GM21576 (cell line): ENCODE measurements at regions not wholly inside any gene's neighbourhood (a gene's known extent, or its start where the extent isn't known, plus 50 kb on each side); places are given as distances from the start of the nearest gene placed in this dataset.

Experiments
- ATAC-seq: cut with Tn5 transposase; IDR thresholded peaks from one replicate; pipeline ENCODE4 v1.9.1; 2021; ENCODE audit warnings: mild to moderate bottlenecking, moderate library complexity; ENCODE audit not compliant: unreplicated experiment

DNA sequence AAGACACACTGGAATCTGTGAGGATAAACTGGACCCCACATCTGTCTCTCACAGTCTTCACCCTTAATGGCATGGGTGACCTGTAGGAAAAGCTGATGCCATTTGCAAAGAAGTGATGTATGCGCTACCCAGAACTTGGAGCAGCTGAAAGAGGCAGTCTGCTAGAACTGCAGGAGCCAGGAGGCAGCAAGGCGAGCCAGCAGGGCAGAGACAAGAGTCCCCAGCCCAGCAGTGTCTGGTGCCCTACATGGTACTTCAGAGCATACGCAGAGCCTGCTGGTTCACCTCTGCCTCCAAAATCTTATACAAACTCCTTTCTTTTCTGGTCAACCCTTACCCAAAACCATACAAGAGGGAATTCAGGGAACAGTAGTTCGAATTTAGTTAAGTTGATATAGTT, 683.1 kb upstream of the RAB6C start:
- no peak for ATAC-seq

DNA sequence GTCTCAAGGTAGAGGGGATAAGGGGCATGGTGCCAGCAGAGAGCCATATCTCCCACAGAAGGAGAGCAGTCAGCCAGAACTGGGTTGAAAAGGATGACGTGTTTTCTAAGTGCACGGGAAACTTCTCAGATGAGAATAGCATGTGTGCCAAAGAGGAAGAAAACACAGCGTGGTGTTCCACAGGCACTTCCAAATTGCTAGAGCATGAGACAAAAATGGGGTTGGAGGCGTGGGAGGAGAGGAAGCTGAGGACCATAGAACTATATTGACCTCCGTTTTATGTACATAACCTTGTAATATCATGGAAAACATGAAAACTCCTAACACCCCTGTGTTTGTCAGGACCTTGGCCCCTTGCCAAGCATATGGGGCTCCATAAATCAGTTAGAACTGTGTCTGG, 682.7 kb upstream of the RAB6C start:
- ATAC-seq, result no peak

DNA sequence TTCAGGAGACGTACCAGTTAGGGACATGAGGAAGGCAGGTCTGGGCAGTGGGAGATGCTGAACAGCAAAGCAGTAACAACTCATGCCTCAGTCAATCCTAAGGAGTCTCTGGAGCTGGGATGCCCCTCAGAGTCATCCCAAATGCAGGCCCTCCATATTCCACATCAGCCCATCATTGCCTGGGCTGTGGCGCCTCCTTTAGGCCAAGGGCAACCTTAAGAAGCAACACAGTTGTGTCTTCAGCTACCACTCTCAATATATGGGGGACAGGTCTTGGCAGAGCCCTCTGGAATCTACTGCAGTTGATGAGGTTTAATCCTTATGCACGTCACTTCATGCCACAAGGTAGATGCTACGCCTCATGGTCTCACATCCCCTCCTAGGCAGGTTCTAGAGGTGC, 682.0 kb upstream of the RAB6C start:
- no peak for ATAC-seq

DNA sequence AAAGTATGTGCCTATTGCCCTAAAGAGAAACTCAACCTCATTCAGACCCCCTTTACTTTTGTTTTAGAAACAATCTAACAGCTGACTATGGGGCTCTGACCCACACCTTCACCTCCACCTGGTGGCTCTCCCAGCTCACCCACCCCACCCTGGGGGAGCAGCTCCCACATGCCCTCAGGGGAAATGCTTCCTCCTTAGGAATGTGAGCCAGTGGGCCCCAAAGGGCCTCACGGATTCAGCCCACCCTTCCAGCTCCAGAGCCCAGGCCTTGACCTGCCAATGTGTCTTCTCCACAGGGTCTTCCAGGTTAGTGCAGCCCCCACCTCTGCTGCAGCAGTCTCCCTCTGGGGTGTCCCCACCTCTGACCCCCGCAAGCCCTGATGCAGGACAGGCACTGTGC, 680.1 kb upstream of the RAB6C start:
- no peak for ATAC-seq

DNA sequence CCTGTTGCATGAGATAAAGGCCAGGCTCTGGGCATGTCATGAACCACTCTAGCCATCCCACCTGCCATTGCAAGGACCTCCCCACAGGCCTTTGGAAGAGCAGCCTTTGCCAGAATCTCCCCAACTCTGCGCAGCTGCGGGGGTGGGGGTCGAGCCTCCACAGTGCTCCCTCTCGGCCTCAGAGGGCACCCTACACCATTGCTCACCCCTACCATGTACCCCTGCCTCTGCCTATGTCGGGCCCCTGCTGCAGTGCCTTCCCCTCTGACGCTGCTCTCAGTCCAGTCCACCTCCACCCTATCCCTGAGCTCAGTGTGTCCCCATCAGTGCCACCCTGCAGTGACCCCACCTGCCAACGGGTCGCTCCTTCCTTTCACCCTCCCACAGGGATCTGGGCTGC, 679.7 kb upstream of the RAB6C start:
- no peak for ATAC-seq

DNA sequence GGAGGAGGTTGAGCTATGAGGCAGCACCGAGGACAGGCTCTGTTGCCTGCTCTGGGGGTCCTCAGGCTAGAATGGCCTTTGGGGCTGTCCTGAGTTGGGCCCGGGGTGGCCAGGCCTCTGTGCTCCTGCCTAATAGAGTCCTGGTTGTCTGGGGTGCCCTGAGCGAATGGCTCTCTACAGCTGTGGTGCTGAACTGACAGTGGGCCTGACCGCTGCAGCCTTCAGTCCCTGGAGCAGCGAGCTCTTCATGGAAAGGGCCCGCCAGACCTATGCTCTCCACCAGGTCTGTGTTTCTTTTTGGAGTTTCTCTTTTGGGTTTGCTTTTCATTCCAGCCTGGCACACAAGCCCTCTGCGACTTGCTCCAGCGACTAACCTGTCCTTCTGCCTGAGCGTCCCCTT, 679.0 kb upstream of the RAB6C start:
- ATAC-seq, result no peak

DNA sequence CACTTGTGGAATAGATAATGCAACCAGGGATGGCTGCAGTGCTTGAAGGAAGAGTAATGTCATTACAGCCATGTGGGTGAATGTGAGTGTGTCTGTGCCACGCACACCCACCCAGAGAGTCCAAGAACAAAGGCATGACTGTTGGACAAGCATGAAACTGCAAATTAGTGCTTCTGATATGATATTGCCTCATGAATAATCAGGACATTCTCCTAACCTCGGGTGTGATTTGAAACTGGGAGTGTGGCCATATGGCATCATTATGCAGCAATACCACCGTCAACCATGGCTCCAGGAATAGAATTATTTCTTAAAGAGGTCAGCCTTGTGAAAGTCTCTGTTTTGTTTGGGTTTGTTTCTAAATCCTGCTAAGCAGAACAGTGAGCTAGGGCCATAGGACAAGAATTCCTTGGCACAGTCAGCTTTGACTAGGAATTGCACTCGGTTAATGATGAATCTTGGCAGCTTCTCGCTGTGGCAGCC, 678.0 kb upstream of the RAB6C start:
- no peak for ATAC-seq

DNA sequence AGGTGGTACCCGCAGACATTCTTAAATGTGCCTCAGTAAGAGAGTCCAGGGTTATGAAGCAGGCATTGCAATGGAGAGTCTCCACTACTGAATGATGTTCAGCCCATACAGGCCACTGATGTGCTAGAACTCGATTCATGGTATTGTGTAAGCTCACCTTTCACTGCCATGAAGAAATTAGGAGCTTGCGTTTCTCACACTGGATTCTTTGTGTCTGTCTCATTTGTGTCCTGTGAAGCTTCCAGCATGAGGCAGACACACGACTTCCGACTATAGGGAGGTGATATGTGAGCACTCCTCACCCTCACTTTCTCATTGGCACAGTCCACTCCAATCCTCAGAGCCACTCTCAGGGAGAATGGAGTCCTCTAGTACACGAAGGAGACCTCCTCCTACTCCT, 677.4 kb upstream of the RAB6C start:
- no peak for ATAC-seq

DNA sequence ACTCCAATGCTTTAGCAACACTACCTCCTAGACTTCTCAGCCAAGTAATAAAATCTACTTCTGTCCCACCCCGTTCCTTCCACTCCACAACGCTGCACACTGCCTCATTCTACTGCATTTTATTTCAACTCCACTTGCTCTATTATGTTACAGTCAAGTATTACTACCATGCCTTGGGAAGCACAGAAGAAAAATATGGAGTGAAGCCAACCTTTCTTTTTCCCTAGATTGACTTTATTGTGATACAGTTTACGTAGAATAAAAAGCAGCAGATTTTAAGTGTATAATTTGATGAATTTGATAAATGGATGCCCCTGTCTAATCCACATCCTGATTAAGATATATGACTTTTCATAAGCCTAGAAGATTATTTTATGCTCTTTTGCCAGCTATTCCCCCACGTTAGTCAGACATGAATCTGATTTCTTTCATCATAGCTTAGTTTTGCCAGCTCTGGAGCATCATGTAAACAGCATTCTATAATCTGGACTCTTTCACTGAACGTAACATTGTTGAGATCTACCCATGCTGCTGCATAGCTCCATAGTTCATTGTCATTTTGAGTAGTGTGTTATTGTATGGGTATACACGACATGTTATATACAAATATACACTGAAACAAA, 676.8 kb upstream of the RAB6C start:
- ATAC-seq, result no peak

DNA sequence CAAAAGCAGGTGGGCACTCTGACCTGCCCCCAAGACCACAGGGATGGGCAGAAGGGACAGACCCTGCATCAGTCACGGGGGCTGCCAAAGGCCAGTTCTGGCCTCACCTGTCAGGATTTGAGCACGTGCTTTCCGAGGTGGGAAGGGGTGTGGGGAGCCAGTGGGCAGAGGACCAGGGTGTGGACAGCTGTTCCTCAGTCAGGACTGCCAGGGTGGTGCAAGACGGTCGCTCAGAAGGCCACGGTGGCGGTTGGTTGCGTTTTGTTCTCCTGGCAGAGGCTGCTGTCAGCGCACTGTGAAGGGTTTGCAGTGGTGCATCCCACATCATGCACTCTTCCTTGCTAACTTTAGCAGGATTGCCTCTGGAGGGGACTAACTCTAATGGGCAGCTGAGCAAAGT, 665.3 kb upstream of the RAB6C start:
- ATAC-seq, result no peak

DNA sequence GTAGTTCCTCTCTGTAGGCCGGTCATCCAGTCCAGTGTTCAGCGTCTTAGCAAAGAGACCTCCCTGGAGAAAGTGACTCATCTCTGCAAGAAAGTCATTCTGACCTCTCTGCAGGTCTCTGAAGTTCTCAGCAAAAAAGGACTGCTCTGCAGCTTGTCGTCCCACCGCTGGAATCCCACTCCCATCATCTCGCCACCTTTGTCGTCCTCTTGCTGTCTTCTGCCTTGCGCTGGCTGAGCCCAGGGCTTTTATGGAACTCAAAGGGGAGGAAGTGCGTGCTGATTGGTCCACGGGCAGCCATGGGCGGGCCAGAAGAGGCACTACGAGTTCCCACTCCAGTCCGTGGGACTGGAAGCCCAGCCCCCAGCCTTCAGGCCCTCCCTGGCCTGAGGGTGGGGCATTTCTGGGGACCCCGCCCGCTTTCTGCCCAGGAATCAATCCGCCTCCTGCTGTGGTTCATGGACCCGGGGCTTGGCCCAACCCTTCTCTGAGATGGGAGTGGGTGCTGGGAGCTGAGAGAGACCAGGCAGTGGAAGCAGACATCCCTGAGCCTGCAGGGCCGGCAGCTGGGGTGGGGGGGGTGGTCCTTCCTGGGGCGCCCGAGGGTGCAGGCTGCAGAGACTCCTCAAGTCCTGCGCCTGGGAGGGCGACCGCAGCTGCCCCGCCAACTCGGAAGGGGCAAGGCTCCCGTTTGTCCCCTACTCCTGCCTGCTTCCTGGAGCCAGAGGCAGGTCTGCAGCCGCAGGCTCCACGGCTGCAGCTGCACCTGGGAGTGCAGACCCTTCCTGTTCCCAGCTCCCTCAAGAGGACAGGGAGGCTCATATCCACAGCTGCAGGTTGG, 660.7 kb upstream of the RAB6C start:
- no peak for ATAC-seq

DNA sequence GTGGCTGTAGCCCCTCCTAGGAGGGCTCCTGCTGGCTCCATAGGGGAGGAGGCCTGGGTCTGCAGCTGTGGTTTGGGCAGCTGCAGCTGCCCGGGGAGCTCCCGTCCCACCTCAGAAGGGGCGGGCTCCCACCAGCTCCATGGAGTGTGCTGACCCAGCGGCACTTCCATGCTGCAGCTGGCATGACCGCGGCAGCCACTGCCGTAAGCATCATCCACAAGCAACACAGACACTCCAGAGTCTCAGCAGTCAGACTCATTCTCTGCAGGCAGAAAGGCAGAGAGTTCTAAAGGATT, 660.1 kb upstream of the RAB6C start:
- ATAC-seq, result no peak

DNA sequence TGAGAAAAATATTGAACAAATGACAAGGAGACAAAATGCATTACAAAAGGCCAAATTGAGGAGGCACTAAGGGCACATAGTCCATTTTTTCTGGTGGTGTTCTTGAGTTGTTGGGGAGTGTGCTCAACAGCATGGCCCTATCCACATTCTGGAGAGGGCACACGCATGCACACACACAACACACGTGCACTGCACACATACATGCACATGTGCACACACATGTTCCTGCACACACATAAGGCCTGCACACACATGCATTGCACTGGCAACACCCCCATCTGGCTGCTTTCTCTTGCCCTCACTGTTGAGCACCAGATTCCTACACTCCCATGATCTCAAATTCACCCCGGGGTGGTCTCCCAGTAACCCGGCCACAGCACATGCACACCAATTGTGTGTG, 659.2 kb upstream of the RAB6C start:
- ATAC-seq, result no peak

DNA sequence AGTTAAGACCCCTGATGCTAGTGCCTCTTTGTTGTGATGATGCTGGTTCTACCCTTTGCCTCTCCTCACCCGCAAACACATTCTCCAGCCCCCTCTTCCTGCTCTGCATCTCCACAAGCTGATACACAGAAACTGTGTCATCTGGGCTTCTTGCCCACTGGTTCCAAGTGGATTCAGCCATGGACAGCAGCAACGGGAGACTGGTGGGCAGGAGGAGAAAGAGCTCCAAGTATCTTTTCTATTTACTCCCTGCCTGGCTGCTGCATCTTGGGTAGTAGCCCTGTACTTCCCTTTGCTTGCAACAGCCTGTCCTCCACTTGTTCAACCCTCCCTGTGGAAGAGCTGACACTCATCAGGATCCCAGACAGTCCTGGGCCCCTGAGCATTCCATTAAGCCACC, 655.1 kb upstream of the RAB6C start:
- no peak for ATAC-seq

DNA sequence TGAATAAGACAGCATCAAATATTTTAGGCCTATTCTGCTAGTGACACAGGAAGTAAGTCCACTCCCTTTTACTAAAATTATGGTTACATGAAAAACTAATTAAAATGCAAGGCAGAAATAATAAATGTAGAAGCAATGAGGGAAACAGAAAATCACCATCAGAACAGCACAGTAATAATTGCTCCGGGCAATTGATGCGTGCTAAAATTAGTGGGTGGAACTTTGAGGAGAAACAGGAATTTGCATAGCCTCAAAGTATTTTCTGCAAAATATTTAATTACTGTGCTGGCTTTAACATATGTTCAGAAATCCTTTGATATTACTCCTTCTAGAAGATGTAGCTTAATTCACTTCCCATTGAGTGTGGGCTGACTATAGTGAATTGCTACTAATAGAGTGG, 654.3 kb upstream of the RAB6C start:
- ATAC-seq, result no peak

DNA sequence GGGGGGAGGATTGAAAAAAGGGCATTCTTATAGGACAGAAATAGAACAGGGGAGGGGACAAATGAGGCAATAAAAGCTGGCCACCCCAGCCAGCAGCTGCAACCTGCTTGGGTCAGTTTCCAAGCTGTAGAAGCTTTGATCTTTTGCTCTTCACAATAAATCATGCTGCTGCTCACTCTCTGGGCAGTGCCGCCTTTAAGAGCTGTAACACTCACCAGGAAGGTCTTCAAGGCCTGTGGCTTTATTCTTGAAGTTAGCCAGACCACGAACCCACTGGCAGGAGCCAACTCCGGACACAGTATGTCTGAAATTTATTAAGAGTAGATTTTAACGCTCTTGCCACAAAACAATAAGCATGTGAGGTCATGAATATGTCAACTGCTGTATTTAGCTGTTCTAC, 649.9 kb upstream of the RAB6C start:
- ATAC-seq, result no peak

DNA sequence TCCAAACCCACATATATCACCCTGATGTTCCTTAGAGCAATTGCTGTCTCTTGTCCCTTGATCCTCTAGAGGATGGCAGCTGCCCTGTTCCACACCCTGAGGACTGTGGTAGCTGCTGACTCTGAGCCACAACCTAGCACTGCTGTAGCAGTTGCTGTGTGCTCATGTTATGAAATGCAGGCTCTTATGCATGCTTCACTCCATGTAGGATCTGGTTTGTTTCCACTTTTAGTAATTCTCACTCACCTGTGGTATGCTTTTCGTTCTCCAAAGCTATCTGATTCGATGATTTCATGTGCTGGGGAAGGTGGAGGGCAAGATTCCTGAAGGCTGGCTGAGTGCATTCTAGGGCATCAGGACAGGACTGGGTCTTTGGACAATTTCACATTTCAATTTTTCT, 649.0 kb upstream of the RAB6C start:
- no peak for ATAC-seq

DNA sequence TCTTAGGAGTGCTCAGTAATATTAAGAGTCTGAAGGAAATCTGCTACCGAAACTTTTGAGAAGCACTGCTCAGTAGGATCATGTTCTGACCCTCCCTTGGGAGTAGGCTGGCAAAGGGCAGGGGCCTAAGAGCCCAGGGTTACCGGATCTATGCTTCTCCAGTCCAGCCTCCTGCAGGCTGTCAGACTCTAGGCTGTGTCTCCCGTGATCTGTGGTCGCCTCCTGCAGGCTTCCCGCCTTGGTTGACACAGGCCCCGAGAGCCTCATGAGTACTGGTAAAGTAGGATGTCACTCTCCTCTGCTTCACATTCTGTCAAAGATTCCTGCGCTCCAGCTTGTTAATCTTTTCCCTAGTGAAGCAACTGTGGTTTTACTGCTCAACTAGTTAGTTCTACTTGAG, 647.8 kb upstream of the RAB6C start:
- ATAC-seq, result no peak

DNA sequence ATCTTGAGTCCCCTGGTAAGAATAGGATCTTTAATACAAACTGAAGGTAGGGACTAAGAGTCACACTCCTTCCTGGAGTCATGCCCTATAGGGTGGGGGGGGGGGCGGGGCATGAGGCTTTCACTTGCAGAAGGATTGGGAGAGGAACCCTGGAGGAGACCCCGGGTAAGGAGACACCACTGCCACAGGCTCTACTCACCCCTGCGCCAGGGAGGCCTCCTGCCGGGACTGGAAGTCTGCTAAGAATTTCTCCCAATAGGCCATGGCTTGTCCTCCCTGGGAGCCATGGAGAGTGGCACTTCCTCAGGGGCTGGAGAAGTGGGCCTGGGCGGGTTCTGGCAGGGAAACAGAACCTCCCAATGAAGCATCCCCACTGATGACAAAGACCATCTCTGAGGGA, 645.3 kb upstream of the RAB6C start:
- ATAC-seq, result no peak

DNA sequence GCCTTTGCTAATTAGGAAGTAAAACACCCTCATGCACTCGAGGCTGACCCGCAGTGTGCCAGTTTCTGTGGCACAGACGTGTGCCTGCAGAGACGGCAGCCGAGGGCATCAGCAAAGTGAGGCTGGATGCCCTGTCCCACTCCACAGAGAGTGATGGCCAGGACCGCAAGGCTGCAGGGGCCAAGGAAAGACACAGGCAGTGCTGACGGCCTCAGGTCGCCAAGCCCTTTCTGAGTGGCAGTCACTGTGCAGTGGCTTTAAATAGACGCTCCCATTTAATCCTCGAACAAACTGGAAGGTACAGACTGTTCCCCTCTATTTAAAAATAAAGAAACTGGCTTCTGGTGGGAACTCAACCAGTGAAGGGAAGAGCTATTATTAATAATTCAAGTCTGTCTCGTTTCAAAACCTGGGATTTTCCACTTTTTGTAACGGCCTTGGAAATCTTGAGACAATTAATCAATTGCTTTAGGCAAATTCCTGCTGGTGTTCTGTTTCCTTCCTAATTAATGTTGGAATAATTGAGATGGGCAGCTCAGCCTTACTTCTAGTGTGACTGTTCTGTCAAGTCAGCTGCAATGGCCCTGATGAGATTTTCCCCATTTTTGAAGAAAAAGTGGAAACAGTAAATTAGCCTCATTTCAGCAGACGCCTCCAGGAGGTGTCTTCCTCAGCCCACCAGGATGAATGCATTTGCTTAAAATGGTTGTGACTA, 644.6 kb upstream of the RAB6C start:
- ATAC-seq, result no peak

DNA sequence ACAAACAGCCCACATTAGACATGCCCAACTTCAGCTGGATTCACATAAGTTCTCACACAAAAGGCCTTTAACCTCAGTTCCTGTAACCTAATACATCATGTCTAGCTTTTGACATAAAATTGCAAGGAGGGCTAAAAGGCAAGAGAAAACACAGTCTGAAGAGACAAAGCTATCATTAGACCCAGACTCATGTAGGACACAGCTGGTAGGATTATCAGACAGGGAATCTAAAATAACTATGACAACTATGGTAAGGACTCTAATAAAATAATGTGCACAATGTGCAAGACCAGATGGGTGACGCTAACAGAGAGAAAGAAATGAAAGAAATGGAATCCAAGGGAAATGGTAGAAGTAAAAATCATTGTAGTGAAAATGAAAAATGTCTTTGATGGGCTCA, 643.2 kb upstream of the RAB6C start:
- no peak for ATAC-seq

DNA sequence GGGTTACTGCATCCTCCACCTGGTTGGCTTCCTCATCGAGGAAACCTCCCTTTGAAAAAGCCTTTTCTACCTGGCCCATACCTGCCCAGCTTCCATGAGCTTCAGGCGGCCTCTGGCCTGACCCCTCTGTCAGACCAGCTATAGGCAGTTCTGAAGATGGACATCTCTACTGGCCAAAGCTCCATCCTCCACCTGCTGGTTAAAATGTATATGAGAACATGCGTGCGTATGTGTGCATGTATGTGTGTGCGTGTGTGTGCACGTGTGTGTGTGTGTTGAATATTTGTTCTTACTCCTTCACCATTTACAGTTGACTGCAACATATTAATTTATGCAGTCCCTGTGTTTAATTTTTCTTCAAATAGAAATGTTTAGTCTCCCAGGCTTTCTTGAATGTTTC, 642.4 kb upstream of the RAB6C start:
- no peak for ATAC-seq
